Hematopoietic multipotent progenitor cell treated with erythropoietin and hydrocortisone succinate and interleukin-3 and kit ligand, for 6 days (in vitro differentiated cells): ENCODE measurements at regions not wholly inside any gene's neighbourhood (a gene's known extent, or its start where the extent isn't known, plus 50 kb on each side); places are given as distances from the start of the nearest gene placed in this dataset.
A peak's percentile ranks its signal among the peaks of the same experiment; 100 is the strongest.

Experiments used
- DNase-seq: peaks from one replicate; pipeline ENCODE4 v3.0.0-alpha.2; 2015

DNA sequence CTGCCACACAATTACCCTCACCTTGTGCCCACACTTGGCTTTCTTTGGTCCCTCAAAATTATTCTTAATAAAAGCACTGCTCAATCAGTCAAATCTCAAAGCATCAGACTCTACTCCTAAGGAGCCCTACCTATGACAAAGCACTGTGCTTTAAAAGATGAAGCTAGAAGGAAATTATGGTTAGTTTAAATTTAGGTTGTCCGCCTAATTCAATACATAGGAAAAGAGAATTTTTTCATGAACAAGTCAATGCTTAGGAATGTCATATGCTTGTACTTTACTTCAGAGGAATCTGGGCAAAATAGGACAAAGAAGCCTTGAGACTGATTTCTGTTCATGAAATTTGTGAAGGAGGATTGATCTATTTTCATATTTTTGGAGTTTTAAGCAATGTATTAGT is 726.4 kb upstream of the CDH2 start:
- no peak for DNase-seq

DNA sequence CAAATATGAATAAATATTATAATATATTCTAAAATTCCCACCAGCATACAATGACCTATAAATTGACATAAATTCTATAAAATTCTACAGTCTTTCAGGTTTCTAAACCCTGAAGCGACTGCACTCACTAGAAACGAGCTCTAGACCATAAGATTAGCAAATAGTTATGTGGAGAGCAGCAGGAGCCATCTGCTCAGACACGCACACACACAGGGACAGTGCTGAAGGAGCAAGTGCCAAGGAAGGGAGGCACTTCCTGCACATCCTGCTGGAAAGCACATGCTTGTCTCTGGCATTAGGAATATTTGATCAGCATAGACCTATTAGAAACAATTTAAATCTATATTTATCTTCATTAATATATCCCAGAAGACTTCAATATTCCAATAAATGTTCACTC is 713.9 kb upstream of the CDH2 start:
- DNase-seq = no peak

DNA sequence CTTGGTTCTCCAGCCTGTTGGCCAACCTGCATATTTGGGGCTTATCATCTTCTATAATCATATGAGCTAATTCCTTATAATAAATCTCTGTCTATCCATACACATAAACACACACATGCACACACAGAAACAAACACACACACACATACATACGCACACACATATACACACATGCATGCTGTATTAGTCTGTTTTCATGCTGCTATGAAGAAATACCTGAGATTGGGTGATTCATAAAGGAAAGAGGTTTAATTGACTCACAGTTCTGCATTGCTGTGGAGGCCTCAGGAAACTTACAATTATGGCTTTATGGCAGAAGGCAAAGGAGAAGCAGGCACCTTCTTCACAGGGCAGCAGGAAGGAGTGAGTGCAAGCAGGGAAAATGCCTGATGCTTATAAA is 707.4 kb upstream of the CDH2 start:
- DNase-seq = no peak

DNA sequence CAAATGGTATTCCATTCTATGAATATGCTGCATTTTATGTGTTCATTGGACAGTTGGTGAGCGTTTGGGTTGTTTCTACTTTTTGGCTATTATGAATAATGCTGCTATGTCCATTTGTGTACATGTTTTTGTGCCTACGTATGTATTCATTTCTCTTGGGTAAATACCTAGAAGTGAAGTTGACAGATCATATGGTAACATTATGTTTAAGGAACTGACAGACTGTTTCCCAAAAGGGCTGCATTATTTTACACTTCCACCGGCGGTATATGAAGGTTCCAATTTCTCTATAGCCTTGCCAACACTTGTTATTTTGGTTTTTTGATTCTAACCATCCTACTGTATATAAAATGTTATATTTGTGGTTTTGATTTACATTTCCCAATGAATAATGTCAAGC is 703.9 kb upstream of the CDH2 start:
- DNase-seq = no peak

DNA sequence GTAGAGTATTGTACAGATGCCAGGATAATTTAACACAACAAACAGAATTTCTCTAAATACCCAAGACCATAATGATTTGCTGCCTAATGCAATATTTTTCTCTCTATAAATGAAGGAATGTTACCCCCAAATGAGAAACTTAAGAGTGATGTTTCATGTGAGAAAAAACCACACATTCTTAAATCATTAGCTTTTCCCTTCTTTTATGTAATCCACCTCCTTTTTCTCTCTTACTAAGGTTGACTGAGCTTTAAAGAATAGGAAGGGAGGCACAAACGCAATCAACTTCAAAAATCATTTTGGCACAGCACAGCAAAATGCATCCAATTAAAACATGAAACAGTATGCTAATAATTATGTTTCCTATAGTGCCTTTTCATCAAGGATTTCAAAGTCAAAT is 698.1 kb upstream of the CDH2 start:
- no peak for DNase-seq

DNA sequence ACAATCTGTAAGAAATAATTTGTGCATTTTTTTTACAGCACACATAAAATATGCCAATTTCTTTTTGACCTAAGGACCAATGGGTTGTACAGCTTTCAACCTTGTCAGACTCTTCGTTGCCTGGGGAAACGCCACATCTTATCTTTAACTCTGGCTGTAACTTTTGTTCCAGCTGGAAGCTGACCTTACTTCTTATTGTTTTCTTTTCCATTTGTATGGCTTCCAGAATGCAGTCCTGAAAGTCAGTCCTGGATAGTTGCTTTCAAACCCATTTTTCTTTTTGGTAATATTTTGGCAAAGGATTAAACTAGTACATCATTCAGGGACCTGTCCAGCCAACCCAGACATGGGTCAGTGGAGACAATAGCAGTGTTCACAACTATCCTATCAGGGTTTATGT is 686.5 kb upstream of the CDH2 start:
- DNase-seq = no peak

DNA sequence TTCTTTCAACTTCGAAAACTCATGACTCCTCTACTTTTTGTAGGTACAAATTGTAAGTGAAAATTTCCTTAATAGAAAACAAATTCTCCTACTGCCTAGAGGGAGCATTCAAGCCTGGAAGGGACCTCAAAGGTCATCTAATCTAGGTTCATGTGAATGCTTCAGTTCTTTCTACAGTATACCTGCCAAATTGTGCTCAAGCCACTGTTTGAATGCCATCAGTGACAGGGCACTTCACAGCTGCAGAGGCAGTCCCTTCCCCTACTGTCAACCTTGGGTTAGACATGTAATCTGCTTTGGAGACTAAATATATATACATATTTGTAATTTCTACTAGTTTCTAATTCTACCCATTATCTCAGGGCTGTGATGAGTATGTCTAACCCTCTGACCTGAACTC is 681.3 kb upstream of the CDH2 start:
- DNase-seq = no peak

DNA sequence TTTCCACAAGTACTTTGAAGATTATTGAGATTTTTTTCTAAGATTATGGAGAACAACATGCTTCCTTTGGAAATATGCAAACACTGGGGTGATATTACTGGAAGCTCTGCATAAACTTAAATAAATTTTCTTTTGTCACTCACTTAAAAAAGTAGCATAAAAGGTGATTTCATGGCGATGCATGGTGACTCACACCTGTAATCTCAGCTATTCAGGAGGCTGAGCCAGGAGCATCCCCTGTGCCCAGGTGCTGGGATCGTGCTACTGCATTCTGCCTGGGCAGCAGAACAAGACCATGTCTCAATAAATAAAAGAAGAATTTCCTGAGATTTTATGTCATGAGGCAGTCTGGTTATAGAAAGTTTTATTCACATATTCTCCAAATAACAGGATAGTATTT is 679.1 kb upstream of the CDH2 start:
- DNase-seq = no peak

DNA sequence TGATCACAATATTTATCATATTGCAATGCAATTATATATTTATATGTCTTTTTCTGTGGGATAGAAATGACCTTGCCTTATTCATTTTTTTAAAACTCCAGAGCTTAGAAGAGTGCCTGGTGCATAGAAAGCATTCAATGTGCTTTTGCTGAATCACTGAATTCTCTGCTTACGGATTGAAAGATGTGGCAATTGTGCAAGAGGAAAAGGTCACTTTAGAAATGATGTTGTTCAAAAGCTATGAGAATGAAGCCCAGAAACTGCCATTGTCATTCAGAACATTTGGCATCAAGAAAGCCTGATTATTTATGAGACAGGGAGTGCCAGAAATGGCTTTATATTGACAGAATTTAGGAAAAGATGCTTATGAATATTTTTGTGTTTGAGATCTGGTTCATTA is 678.6 kb upstream of the CDH2 start:
- DNase-seq = no peak

DNA sequence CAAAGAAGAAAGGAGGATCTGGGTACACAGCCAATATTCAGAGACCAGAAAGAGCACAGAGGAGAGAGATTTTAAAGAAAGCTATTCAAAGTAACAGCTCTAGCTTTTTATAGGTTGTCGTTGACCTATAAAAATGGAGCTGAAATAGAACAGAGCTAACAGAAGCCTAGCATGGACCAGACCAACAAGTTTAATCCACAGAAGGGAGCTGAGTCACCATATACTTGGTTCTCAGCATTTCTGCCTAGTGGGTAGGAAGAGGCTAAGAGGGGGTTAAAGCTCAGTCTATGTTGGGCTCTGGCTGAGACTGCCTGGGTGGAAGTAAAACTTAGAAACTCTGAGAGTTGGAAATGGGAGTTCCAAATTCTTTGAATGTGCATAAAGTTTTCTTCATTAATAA is 678.0 kb upstream of the CDH2 start:
- no peak for DNase-seq

DNA sequence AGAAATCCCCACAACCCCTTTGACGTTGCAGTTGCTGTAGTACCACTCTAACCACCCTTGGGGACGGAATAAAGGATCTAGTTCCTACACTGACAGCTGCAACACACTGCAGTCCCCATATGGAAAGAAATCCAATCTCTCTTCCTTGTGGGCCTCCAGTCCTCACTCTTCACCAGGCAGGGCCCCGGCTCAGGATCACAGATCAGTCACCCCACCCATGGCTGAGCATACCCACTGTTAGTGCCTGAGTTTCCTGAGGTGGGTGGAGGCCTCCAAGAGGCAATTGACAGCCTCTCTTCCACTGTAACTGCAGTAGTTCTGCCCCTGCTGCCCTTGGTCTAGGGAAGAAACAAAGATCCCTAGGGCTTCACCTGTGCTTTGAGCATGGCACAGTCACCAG is 670.0 kb upstream of the CDH2 start:
- no peak for DNase-seq

DNA sequence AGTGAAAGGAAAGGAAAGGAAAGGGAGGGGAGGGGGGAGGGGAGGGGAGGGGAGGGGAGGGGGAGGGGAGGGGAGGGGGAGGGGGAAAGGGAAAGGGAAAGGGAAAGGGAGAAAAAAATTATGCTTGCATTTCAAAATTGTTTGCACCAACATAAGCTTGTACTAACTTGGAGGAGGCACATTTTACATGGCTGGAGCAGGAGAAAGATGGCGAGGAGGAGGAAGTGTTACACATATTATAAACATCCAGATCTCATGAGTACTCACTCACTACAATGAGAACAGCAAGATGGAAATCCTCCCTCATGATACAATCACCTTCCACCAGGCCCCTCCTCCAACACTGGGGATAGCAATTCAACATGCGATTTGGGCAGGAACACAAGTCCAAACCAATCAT is 660.2 kb upstream of the CDH2 start:
- no peak for DNase-seq

DNA sequence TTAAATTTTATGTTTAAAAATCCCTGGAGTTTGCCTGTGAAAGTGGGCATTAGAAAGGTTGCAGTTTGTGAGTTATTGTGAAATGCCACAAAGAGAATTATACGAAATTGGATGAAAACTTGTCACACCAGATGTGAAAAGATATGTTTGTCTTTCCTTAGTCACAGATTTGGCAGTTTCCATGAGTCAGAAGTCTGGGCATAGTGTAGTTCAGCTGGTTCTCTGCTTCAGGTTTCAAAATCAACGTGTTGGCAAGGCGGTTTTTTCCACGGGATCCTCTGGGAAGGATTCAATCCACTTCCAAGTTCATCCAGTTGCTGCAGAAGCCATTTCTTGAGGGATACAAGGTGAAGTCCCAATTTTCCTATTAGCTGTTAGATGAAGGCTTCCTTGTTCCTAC is 658.0 kb upstream of the CDH2 start:
- DNase-seq = no peak

DNA sequence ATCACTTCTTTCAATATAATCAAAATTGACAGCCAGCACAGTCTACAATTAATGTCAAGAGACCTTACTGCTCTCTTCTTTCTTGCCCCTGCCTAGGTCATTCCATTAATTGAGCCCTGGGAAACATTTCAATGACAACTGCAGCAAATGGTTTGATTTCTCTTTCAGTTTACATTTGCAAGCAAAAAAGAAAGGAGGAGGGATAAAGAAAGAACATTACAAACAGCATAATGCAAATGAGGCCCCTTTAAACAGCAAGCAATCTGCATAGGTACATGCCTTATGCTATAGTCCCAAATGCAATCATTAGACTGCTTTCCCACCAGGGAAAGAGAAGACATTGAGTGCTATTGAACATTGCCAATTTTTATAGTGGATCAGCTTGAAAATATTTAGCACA is 655.0 kb upstream of the CDH2 start:
- no peak for DNase-seq

DNA sequence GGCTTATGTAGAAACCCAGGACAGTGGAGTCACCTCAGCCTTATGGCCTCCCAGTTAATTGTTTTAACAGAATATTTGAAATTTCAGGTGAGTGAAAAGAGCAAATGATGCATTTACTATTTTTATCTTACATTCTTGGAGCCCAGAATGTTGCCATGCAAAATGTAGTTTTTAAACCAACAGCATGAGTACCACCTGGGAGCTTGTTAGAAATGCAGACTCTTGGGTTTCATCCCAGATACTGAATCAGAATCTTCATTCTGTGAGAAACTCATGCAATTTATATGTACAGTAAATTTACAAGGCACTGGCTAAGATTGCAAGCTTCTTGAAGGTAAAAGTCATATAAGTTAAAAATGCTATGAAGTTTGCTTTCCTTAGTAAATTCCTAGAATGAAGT is 654.5 kb upstream of the CDH2 start:
- DNase-seq = no peak

DNA sequence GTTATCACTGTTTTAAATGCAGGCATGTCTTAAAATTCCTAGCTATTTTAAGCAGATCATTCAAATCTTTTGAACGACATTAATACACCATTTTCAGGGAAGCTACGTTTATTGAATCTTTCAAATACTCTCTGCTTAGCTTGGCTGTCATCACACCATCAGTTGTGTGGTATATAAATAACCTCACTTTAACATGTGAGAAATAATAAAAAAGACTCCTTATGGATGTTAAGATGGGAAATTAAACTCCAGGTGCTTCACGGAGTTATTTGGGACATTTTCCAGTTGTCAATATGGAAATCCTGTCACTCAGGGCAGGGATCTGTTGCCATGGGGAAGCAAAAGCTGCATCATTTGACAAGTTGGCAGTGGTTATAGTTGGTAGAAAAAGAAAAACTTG is 649.2 kb upstream of the CDH2 start:
- no peak for DNase-seq

DNA sequence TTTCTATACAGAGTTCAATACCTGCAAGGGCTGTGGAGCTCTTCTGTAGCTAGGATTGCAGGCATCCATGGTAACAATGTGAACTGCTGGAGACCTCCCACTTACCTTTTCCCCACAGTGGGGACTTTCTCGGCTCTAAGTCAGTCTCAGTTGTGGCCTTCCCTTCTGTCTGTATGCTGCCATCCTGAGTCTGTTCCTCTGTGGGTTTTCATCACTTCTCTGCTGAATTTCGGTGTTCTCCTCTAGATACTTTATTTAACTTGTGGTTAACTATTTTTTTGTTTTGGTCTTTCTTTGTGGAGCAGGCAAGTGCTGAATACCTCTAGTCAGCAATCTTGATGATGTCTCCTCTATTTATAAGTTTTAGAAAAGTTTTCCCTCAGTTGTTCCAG is 647.2 kb upstream of the CDH2 start:
- DNase-seq = no peak

DNA sequence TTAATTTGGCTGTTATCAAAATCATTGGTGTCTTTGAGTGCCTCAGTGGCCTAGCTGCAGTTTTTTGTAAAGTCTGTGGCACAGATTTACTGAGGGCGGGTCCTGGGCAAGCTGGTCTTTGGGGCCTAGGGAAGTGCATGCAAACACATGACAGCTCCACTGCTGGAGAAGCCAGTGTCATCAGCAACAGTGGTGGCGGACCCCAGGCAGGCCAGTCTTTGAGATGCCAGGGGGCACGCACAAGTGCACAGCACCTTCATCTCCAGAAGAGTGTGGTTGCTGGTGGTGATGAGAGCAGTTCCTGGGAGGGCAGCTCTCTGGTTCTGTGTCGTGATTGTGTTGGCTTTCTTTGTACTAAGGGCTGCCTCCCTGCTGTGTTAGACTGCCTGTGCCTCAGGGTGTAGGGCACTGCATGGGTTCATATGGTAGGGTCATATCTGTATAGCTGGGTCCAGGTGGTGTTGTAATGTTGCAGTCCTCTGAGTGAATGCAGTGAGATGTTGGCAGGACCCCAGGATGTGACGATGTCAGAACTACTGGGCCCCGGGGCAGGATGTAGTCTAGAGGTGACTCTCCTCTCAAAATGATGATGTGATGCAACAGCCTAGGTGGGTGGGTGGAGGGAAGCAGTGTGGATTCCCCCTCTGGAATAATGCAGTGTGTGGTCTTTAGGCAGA is 646.7 kb upstream of the CDH2 start:
- no peak for DNase-seq

DNA sequence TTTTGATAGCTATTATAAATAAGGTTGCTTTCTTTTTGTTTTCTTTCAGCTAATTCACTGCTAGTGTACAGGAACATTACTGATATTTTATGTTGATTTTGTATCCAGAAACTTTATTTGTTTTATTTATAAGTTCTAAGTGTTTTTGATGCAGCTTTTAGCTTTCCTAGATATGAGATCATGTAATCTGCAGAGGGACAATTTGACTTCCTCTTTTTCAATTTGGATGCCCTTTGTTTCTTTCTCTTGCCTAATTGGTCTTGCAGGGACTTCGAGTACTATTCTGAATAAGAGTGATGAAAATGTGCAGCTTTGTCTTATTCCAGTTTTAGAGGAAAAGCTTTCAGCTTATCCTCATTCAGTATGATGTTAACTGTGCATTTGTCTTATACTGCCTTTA is 643.4 kb upstream of the CDH2 start:
- peak; percentile 2 for DNase-seq

DNA sequence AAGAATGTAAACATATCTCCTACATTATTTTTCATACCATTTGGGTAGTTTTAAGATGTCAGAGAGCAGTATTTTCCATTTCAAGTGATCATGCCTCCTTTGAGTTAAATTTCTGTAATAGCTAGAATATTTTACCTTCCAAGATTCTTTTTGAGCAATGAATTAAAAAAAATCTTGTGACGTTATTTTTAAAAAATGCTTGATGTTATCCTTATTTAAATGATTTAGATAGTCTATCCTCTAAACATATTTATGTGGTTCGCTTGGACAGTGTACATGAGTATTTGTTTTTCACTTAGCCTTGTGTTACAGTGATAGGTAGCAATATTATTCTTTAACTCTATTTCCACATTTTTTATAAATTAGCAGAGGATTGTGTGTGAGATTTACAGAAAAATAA is 639.2 kb upstream of the CDH2 start:
- DNase-seq = no peak

DNA sequence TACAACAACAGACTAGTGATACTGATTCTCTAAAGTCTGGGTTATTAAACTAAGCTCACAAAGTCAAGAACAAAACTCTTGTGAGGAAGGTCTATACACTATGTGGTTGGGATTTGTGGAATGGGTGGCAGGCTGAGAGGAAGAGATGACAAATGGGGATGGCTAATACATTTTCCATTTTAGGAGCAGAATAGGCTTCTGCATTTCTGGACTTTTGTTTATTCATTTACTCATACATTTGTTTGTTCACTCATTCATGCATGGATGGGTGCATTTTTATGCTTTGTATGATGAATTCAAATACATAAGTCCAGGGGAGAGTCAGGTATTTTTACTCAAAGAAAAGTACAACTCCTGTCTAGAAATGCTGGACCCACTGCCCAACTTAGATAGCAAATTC is 637.4 kb upstream of the CDH2 start:
- no peak for DNase-seq

DNA sequence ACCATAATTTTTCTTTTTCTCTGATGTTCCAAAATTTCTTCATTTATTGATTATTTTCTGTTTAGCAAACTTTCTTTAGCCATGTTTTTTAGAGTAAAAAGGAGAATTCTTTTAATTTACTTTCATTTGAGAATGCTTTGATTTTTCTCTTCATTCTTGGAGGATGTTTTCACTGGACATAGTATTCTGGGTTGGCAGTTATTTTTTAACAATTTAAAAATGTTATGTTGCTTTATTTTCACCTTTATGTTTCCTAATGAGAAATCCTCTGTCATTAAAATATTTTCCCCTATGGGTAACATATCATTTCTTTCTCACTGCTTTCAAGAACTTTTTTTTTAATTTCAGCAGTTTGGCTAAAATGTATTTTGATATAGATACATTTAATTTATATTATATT is 631.4 kb upstream of the CDH2 start:
- no peak for DNase-seq

DNA sequence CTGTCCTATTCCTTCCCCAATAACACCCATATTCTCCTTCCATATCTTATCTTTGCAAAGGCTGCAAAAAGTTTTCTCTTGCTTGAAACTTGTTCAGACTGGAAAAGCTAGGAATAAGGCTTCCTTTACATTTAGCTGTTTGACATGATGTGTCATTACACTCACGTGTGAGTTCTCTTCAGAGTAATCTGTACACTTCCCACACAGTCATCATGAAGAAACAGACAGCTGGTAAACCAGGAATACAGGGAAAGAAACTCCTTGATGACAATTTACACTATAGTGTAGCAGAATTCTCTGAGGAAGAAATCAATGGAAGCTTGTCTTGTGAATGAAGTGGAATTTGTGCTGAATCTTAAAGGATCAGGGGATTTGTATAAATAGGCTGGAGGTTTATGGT is 628.6 kb upstream of the CDH2 start:
- no peak for DNase-seq

DNA sequence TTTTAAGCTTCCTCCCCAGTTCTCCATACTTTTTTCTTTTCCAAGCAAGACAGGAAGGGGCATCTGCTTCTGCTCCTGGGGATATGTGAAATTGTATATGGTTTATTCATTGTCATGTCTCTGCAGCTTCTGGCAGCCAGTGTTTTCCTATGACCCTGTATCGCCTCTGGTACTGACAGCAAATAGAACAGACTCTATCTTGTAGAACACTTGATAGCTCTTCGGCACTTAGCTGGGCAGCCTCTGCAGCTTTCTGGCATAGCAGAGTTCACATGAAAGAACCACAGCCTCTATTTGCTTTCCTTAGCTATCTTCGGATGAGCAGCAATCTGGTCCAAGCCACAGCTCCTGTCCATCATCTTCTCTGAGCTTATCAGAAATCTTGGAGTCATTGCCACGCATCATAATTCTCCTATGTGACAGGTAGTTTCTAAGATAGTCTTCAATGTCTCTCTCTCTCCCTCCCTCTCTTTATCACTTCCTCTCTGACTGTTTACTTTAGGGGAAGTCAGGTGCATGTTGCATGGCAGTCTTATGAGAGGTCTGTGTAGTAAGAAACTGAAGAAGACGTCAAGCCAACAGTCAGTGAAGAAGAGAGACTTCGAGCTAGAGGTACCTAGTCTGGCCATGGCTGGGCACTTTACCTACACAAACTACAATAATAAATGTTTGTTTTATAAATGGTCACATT is 627.7 kb upstream of the CDH2 start:
- DNase-seq = no peak

DNA sequence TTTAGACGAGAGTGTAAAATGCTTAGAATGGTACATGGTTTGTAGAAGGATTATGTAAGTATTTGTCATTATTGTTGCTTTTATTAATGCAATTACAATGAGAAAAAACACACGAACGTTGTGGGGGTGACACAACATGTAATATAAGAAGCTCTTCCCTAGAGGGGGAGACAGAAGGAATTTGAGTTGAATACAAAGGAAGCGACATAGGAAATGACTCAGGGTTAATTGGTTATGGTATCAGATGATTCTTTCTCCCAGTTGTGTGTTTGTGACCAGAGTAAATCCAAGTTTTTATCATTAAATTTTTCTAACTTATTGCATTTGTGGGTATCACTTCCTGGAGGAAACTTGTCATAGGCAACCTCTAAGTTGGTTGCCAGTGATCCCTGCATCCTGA is 625.6 kb upstream of the CDH2 start:
- no peak for DNase-seq
